Activated B cell treated with CpG ODN at 0.5 μM for 24 hours (primary cell): ENCODE measurements at regions not wholly inside any gene's neighbourhood (a gene's known extent, or its start where the extent isn't known, plus 50 kb on each side); places are given as distances from the start of the nearest gene placed in this dataset.

ENCODE experiments used
- ATAC-seq: fragments of 200-7000 bp; cut with Tn5 transposase; one replicate; pipeline ENCODE4 v1.10.0; 2021; ENCODE audit warnings: low read depth, mild to moderate bottlenecking, moderate library complexity
- CTCF ChIA-PET: fragments of 350-600 bp; sonication (Branson Sonifier 250); formaldehyde crosslinking; loops from one replicate; lab custom pipeline; 2021; ENCODE audit warnings: antibody characterized with exemption; lab: Charles Lee
- POLR2A ChIA-PET: fragments of 350-600 bp; sonication (Branson Sonifier 250); formaldehyde crosslinking; loops from one replicate; lab custom pipeline; 2021; ENCODE audit warnings: antibody characterized with exemption; lab: Charles Lee
- DNase-seq: peaks from one replicate; pipeline ENCODE4 v3.0.0; 2022
- H3K27ac Mint-ChIP-seq: one replicate; pipeline ENCODE4 v1.8.0; 2020; ENCODE audit warnings: mixed read lengths
- H3K27me3 Mint-ChIP-seq: one replicate; pipeline ENCODE4 v1.8.0; 2021; ENCODE audit warnings: mixed read lengths
- H3K36me3 Mint-ChIP-seq: one replicate; pipeline ENCODE4 v1.8.0; 2021; ENCODE audit warnings: low read depth, mixed read lengths
- H3K4me1 Mint-ChIP-seq: one replicate; pipeline ENCODE4 v1.8.0; 2021; ENCODE audit warnings: mixed read lengths
- H3K4me3 Mint-ChIP-seq: one replicate; pipeline ENCODE4 v1.8.0; 2020; ENCODE audit warnings: mild to moderate bottlenecking, mixed read lengths
- H3K9me3 Mint-ChIP-seq: one replicate; pipeline ENCODE4 v1.8.0; 2020; ENCODE audit warnings: mixed read lengths
- intact Hi-C: fragments of 100-400 bp; cut with micrococcal nuclease; formaldehyde crosslinking; loops from one replicate; pipeline ENCODE4 v1.15.1; 2024
- TF ChIP-seq, protein P1 (sequence below): fragments of 200-600 bp; IDR thresholded peaks from one replicate; pipeline ENCODE4 v1.8.0; 2022; ENCODE audit warnings: antibody characterized with exemption, mild to moderate bottlenecking

DNA sequence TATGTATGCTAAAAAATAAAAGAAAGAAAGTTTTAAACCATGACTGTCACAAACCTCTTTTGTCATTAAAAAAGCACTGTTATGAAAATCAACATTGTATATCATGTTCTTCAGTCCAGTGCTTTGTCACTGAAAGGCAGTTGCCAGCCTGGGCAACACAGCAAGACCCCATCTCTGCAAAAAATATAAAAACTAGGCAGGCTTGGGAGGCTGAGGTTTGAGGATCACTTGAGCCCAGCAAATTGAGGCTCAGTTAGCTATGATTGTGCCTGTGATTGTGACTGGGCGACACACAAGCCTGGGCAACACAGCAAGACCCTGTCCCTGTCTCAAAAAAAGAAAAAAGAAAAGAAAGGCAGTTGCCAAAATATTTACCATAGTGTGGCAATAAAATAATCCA is 102.7 kb upstream of the NAP1L1 start:
- ATAC-seq (no peak), DNase-seq (no peak)
- Mint-ChIP-seq H3K9me3 (no peaks in the 10 kb centered on the region), H3K4me1 (peaks cover 8% of the 10 kb centered on the region), H3K27me3 (peaks cover 24% of the 10 kb centered on the region), H3K36me3 (no peaks in the 10 kb centered on the region), H3K27ac (no peak overlapping the region), H3K4me3 (no peak overlapping the region)
- TF ChIP-seq, protein P1, sequence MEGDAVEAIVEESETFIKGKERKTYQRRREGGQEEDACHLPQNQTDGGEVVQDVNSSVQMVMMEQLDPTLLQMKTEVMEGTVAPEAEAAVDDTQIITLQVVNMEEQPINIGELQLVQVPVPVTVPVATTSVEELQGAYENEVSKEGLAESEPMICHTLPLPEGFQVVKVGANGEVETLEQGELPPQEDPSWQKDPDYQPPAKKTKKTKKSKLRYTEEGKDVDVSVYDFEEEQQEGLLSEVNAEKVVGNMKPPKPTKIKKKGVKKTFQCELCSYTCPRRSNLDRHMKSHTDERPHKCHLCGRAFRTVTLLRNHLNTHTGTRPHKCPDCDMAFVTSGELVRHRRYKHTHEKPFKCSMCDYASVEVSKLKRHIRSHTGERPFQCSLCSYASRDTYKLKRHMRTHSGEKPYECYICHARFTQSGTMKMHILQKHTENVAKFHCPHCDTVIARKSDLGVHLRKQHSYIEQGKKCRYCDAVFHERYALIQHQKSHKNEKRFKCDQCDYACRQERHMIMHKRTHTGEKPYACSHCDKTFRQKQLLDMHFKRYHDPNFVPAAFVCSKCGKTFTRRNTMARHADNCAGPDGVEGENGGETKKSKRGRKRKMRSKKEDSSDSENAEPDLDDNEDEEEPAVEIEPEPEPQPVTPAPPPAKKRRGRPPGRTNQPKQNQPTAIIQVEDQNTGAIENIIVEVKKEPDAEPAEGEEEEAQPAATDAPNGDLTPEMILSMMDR = no peak
- intact Hi-C loops = no loop called here
- ChIA-PET POLR2A (no interaction called here), CTCF (no interaction called here)

DNA sequence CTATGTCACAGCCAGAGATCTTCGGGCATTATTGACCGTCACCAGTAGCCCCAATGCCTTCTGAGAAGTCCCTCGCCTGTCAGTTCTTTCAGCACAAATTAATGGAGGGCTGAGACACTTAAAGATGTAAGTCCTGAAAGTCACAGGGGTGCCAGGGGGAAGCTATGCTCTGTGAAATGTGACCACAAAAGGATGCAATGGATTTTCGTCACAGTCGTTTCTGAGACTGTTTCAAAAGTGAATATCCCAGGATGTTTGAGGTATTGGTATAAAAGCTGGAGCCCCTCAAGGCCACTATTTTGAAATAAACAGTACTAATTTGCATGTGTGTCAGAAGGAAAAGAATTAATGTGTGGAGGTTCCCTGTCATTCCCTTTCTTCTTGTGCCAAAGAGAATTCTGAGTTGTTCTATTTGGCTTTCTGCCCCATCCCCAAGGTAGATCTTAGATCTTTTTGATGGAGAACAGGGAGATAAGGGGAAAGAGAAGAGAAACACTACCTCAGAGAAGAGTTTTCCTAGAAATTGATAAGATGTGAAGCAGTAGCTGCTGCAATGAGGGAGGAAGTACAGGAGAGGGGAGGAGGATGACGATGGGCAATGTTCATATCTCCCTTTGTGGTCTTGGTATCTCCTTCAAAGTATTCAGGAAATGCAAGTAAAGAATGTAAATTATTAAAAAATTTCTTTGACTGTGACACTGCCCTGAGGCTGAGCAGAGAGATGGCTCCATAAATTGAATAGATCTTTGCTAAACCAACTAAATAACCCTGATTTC is 101.8 kb upstream of the NAP1L1 start:
- Mint-ChIP-seq H3K9me3 (no peaks in the 10 kb centered on the region), H3K4me3 (no peak overlapping the region), H3K4me1 (peaks cover 8% of the 10 kb centered on the region), H3K27me3 (peaks cover 24% of the 10 kb centered on the region), H3K27ac (no peak overlapping the region), H3K36me3 (no peaks in the 10 kb centered on the region)
- TF ChIP-seq, protein P1 = no peak
- ChIA-PET POLR2A (no interaction called here), CTCF (no interaction called here)
- intact Hi-C loops = no loop called here
- DNase-seq = no peak
- no peak for ATAC-seq

DNA sequence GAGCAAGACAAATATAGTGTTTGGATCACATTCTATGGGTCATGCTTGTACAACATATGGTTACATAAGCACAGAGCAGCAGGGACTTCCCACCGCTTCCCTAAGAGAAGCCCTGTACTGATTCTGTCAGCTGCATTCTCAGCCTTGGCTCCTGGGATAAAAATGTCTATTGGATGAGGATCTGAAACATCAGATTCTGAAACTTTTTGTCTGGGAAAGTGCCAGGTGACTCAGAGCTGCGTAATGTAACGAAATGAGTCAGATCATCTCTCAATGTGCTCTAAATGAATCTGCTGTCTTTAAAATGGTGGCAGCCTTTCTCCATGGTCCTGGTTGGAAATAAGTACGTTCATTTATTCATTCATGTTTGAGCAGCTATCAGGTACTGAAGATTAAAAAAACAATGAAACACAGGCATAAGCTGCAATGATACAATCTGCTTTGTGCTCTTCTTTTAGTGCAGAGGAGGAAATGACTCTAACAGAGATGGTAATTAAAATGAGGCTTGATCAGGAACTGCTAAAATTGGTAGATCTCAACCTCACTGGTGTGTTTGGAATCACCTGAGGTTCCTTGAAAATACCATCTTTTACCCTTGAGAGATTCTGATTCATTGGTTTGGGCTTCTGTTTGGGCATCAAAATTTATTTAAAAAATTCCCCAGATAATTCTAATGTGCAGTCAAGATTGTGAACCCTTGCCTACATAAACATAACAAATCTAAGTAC is 99.1 kb upstream of the NAP1L1 start:
- peaks cover 18% of the 10 kb centered on the region for H3K27me3 Mint-ChIP-seq
- H3K4me3 Mint-ChIP-seq = no peak overlapping the region
- peak overlapping the region; percentile 48 for H3K27ac Mint-ChIP-seq
- H3K9me3 Mint-ChIP-seq = no peaks in the 10 kb centered on the region
- no peaks in the 10 kb centered on the region for H3K36me3 Mint-ChIP-seq
- CTCF ChIA-PET = no interaction called here
- no peak for DNase-seq
- POLR2A ChIA-PET = no interaction called here
- no peak for ATAC-seq
- TF ChIP-seq, protein P1 = no peak
- intact Hi-C loops = no loop called here
- peaks cover 8% of the 10 kb centered on the region for H3K4me1 Mint-ChIP-seq

DNA sequence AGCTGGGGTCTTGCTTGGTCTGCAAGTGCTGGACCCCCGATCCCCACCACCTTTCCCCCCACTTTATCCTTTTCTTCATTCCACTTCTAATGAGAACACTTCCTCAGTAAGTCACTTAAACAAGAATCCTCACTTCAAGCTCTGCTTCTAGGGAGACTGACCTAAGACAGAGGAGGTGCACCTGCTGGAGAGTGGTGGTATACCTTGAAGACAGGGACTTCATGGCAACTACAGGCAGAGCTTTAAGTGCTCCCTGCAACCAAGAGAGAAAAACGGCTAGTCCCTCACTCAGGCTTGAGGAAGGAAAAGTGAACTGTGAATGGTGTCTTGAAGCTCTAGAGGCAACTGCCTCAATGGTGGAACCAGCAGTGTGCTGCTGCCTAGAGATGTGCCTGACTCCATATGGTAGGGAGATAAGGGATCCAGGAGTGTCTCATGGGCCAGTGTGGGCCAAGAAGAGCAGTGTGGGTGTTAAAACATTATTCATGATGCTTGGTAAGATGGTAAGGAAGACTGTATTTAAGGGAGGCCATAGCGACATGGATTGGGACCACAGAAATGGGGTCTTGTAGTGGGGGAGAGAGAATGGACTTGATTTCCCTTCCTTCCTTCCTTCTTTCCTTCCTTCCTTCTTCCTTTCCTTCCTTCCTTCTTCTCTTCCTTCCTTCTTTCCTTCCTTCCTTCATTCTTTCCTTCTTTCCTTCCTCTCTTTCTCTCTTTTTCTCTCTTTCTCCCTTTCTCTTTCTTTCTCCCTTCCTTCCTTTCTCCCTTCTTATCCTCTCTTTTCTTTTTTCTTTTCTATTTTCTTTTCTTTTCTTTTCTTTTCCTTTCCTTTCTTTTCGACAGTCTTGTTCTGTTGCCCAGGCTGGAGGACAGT is 96.2 kb upstream of the NAP1L1 start:
- TF ChIP-seq, protein P1 = no peak
- ATAC-seq (no peak), DNase-seq (no peak)
- Mint-ChIP-seq H3K4me3 (no peak overlapping the region), H3K36me3 (no peaks in the 10 kb centered on the region), H3K27me3 (peaks cover 7% of the 10 kb centered on the region), H3K4me1 (peaks cover 8% of the 10 kb centered on the region), H3K9me3 (no peaks in the 10 kb centered on the region), H3K27ac (no peak overlapping the region)
- POLR2A ChIA-PET = no interaction called here
- intact Hi-C loops = no loop called here
- CTCF ChIA-PET = no interaction called here

DNA sequence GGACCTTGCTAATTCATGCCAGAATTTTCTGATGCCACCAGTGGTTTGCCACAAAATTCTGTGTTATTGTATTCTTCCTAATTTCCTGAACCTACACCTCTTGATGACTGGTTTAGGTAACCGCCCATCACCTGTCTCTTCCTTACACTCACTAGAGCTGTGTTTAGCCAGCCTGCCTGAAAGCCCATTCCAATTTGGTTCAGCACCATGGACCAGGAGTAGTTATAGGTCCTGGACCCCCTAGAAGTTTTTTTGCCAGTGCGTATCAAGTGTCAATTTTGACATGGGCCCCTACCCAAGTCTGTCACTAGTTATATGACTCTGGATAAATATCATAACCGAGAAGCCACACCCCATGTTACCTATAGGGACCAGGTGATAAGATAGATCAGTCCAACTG is 94.0 kb upstream of the NAP1L1 start:
- Mint-ChIP-seq H3K4me1 (peaks cover 8% of the 10 kb centered on the region), H3K36me3 (no peaks in the 10 kb centered on the region), H3K27ac (no peak overlapping the region), H3K27me3 (peaks cover 3% of the 10 kb centered on the region), H3K9me3 (no peaks in the 10 kb centered on the region), H3K4me3 (no peak overlapping the region)
- ATAC-seq (no peak), DNase-seq (no peak)
- ChIA-PET POLR2A (no interaction called here), CTCF (no interaction called here)
- TF ChIP-seq, protein P1 = no peak
- intact Hi-C loops = no loop called here
